ENCODE measurements at regions not wholly inside any gene's neighbourhood (a gene's known extent, or its start where the extent isn't known, plus 50 kb on each side); places are given as distances from the start of the nearest gene placed in this dataset.

GRCh38 chr11:112589155-112589554 is 328.5 kb upstream of the PLET1 start:
- Histone ChIP-seq H3K4me1 (replicated peaks in 1 of 4; ENCODE audit: control insufficient read depth in 3 of 4, insufficient read depth in 4 of 4, low read length in 3 of 4) (peaks cover 0 to 4% (median 1%) of the 10 kb centered on the region in 4 experiments; a peak in 1 of 7 replicates), H3K9ac (replicated peaks in 1 of 4; ENCODE audit: extremely low read depth in 1 of 4, low read depth in 3 of 4, low read length in 3 of 4) (no peak overlapping the region), H4K20me1 (replicated peaks in 1 of 2; ENCODE audit: control insufficient read depth in 1 of 2, insufficient read depth in 2 of 2, low read length in 2 of 2) (no peaks in the 10 kb centered on the region), H3K9me3 (ENCODE audit: insufficient read depth in 2 of 2, low read depth in 1 of 2, low read length in 1 of 2) (no peaks in the 10 kb centered on the region), H2AFZ (ENCODE audit: low read length) (no peak overlapping the region), H3K79me1 (ENCODE audit: low read depth, low read length) (no peaks in the 10 kb centered on the region), H4K5ac (ENCODE audit: insufficient read length, low read depth, low read length) (no peak overlapping the region), H4K8ac (ENCODE audit: extremely low read depth, insufficient read depth, low read length) (no peak overlapping the region; the same call in 1 of the 2 replicates), H4K91ac (replicated peaks; ENCODE audit: insufficient read length, low read length) (no peak overlapping the region), H3K18ac (ENCODE audit: extremely low read depth, low read length) (no peak overlapping the region), H3K56ac (replicated peaks; ENCODE audit: insufficient read length, low read depth, low read length) (no peak overlapping the region), H3K79me2 (ENCODE audit: control insufficient read depth in 1 of 2, insufficient read depth in 2 of 2, low read length in 2 of 2) (no peaks in the 10 kb centered on the region), H3K23ac (ENCODE audit: insufficient read length) (no peak overlapping the region), H2AK5ac (ENCODE audit: low read depth, low read length) (no peak overlapping the region), H2BK12ac (ENCODE audit: low read depth, low read length) (no peak overlapping the region), H3K27me3 (replicated peaks in 1 of 4; ENCODE audit: control insufficient read depth in 3 of 4, extremely low read depth in 1 of 4, insufficient read depth in 3 of 4, low read length in 3 of 4) (no peaks in the 10 kb centered on the region), H2BK15ac (ENCODE audit: low read length) (no peak overlapping the region), H2BK5ac (ENCODE audit: low read depth, low read length) (no peak overlapping the region), H2BK120ac (replicated peaks; ENCODE audit: low read depth, low read length) (no peak overlapping the region), H3K27ac (ENCODE audit: low read depth, low read length) (no peak overlapping the region), H2BK20ac (ENCODE audit: low read length) (no peak overlapping the region), H3K36me3 (ENCODE audit: control insufficient read depth in 2 of 4, insufficient read depth in 4 of 4, low read length in 3 of 4) (no peaks in the 10 kb centered on the region), H3K14ac (ENCODE audit: insufficient read length) (no peak overlapping the region), H3K4me2 (ENCODE audit: insufficient read depth in 1 of 2, low read depth in 2 of 2, low read length in 2 of 2) (no peak overlapping the region), H3K23me2 (ENCODE audit: low read depth, low read length) (no peaks in the 10 kb centered on the region), H3K4ac (replicated peaks; ENCODE audit: insufficient read length, low read depth, low read length) (no peak overlapping the region), H3K4me3 (ENCODE audit: extremely low read depth in 1 of 4, insufficient read depth in 2 of 4, low read depth in 3 of 4, low read length in 4 of 4) (no peak overlapping the region)
- WGBS, 2 experiments (ENCODE audit: extremely low coverage in 1 of 2, insufficient coverage in 1 of 2, insufficient read length in 1 of 2, insufficient replicate concordance in 2 of 2, low coverage in 1 of 2, low lambda C conversion rate in 2 of 2, missing lambda C conversion rate in 1 of 2), result 84% methylated on average over 3 of the region's 3 CpGs; no CpG with 5 or more reads in 1 of the 2 experiments
- DNase-seq (ENCODE audit: low read depth in 1 of 2, low spot score in 2 of 2), result no peak
- POLR2A ChIA-PET (ENCODE audit: partially characterized antibody), result no interaction called here
- no peak for FAIRE-seq
- TF ChIP-seq RNF2 (IDR thresholded peaks at IDR 0.05; ENCODE audit: borderline replicate concordance, low read depth, low read length, missing control alignments, poor library complexity, severe bottlenecking) (no peak), MAFK (IDR thresholded peaks at IDR 0.05; ENCODE audit: low read depth, low read length) (no peak)
- CTCF ChIA-PET (ENCODE audit: partially characterized antibody), result interaction anchor here (0.6 to 4.0 kb wide), 40 partner anchors 10 to 700 kb away, joined by 3 to 35 read pairs (median 6); no protein-coding TSS in a partner anchor

Measured in H1 (cell line).